Gastroesophageal sphincter (tissue), 3 donors: ENCODE measurements at regions not wholly inside any gene's neighbourhood (a gene's known extent, or its start where the extent isn't known, plus 50 kb on each side); places are given as distances from the start of the nearest gene placed in this dataset.
"Not testable (repeated sequence)": the region's sequence is repeated elsewhere in the genome, so short reads cannot be mapped to it uniquely, and the experiment has no call there.

Source experiments
- CTCF ChIP-seq, 4 experiments: fragments of 200-600 bp in 2 of 4; fragments of 450-650 bp in 2 of 4; sonication (generic) in 1 of 4; IDR thresholded peaks; one replicate each; pipeline ENCODE4 v1.5.1; 2017 to 2019; ENCODE audit warnings: antibody characterized with exemption in 4 of 4, mild to moderate bottlenecking in 2 of 4, moderate library complexity in 2 of 4
- POLR2AphosphoS5 ChIP-seq: sonication (generic); formaldehyde crosslinking; IDR thresholded peaks from one replicate; pipeline ENCODE4 v1.6.1; 2017; ENCODE audit warnings: antibody characterized with exemption

GRCh38 chr7:85675093-85675492 is 488.2 kb upstream of the SEMA3D start:
- TF ChIP-seq CTCF (IDR thresholded peaks at IDR 0.05); POLR2AphosphoS5: not testable (repeated sequence)
